Esophagus muscularis mucosa (tissue), 4 donors: ENCODE measurements at regions not wholly inside any gene's neighbourhood (a gene's known extent, or its start where the extent isn't known, plus 50 kb on each side); places are given as distances from the start of the nearest gene placed in this dataset.

ENCODE experiments used
- DNase-seq: peaks from one replicate; pipeline ENCODE4 v3.0.0-alpha.2; 2017; ENCODE audit errors: extremely low spot score
- H3K27ac ChIP-seq, 4 donors: fragments of 200-600 bp; sonication (generic); replicated peaks in 1 of 4; 1 replicate in 3 of 4; 2 replicates in 1 of 4; pipeline ENCODE4 v1.5.1; 2016 to 2019; ENCODE audit warnings: mild to moderate bottlenecking in 1 of 4
- H3K27me3 ChIP-seq, 4 donors: fragments of 200-600 bp; sonication (generic); one replicate each; pipeline versions ENCODE4 v1.5.1 to v1.6.0; 2016 to 2019
- H3K36me3 ChIP-seq, 4 donors: fragments of 200-600 bp; sonication (generic); one replicate each; pipeline ENCODE4 v1.5.1; 2016 to 2019
- H3K4me1 ChIP-seq, 4 donors: fragments of 200-600 bp; sonication (generic); one replicate each; pipeline ENCODE4 v1.5.1; 2016 to 2019
- H3K4me3 ChIP-seq, 4 donors: fragments of 200-600 bp; sonication (generic); 1 replicate in 2 of 4; 2 replicates in 2 of 4; pipeline ENCODE4 v1.5.1; 2016 to 2019; ENCODE audit warnings: mild to moderate bottlenecking in 4 of 4, moderate library complexity in 1 of 4
- H3K9me3 ChIP-seq, 4 donors: fragments of 200-600 bp; sonication (generic); 1 replicate in 3 of 4; 2 replicates in 1 of 4; pipeline ENCODE4 v1.5.1; 2016 to 2019
- EP300 ChIP-seq: sonication (generic); formaldehyde crosslinking; IDR thresholded peaks from one replicate; pipeline ENCODE4 v1.6.1; 2017; ENCODE audit warnings: antibody characterized with exemption
- POLR2A ChIP-seq: fragments of 450-650 bp; IDR thresholded peaks from one replicate; pipeline ENCODE4 v1.6.1; 2017; ENCODE audit warnings: antibody characterized with exemption, moderate library complexity, mild to moderate bottlenecking, low read depth
- POLR2AphosphoS5 ChIP-seq, 2 donors: sonication (generic); formaldehyde crosslinking; IDR thresholded peaks; one replicate each; pipeline ENCODE4 v1.6.1; 2017; ENCODE audit warnings: antibody characterized with exemption in 2 of 2
- WGBS: methylation state at CpG from one replicate; pipeline ENCODE4 v1.1.5; 2018; 5-methylcytosine and 5-hydroxymethylcytosine counted together
- intact Hi-C: fragments of 100-400 bp; cut with DNase I; formaldehyde crosslinking; loops from one replicate; pipeline ENCODE4 v1.15.1; 2023
- TF ChIP-seq, protein P1 (sequence below), 3 experiments: fragments of 200-600 bp in 2 of 3; fragments of 450-650 bp in 1 of 3; sonication (generic) in 2 of 3; IDR thresholded peaks; one replicate each; pipeline ENCODE4 v1.5.1; 2017 to 2019; ENCODE audit warnings: antibody characterized with exemption in 3 of 3, mild to moderate bottlenecking in 2 of 3, moderate library complexity in 1 of 3

DNA sequence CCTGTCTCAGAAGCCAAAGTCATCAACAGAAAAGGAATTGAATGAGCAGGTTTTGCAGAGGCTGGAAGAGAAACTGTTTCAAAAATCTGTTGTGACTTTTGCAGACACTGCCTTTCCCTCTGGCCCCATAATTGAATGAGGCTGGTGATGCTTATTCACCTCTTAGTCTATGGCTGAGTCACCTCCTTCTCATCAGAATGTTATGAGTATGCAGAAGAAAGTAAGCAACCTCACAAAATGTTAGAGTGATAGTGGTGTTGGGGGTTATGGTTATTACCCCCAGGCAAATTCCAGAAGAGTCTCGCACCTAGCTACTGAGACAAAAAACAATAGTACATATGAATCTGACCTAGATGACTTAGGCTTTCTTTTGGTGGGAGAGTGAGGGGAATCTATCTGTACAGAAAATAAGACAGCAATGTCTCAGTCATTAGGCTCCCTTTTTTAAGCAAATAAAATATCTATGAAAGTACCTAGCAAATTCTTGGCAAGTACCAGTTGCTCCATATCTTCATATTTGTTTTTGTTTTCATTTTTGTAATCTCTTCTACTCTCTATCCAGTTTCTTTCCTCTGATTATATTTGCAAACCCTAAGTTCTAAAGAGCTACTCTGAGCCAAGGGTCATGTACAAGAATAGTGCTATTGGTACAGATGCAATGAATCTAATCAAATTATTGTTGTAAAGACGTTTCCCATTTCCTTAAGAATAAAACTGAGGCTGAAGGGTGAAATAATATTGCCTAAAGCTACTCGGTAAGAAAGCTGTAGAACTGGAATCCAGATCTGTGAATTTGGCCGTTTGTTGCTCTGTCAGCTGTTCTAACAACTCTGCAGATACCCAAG, 498.1 kb upstream of the TNC start:
- no peaks in the 10 kb centered on the region for H3K4me1 ChIP-seq
- H3K27me3 ChIP-seq, result peaks cover 0 to 4% (median 0%) of the 10 kb centered on the region in 4 donors
- peaks cover 0 to 6% (median 0%) of the 10 kb centered on the region in 4 donors for H3K9me3 ChIP-seq
- DNase-seq, result no peak
- intact Hi-C loops, result no loop called here
- H3K27ac ChIP-seq, result no peak overlapping the region
- H3K4me3 ChIP-seq, result no peak overlapping the region
- TF ChIP-seq EP300 (no peak), POLR2AphosphoS5 (IDR thresholded peaks at IDR 0.05) (no peak), POLR2A (no peak)
- TF ChIP-seq, protein P1, sequence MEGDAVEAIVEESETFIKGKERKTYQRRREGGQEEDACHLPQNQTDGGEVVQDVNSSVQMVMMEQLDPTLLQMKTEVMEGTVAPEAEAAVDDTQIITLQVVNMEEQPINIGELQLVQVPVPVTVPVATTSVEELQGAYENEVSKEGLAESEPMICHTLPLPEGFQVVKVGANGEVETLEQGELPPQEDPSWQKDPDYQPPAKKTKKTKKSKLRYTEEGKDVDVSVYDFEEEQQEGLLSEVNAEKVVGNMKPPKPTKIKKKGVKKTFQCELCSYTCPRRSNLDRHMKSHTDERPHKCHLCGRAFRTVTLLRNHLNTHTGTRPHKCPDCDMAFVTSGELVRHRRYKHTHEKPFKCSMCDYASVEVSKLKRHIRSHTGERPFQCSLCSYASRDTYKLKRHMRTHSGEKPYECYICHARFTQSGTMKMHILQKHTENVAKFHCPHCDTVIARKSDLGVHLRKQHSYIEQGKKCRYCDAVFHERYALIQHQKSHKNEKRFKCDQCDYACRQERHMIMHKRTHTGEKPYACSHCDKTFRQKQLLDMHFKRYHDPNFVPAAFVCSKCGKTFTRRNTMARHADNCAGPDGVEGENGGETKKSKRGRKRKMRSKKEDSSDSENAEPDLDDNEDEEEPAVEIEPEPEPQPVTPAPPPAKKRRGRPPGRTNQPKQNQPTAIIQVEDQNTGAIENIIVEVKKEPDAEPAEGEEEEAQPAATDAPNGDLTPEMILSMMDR (IDR thresholded peaks at IDR 0.05), result no peak
- WGBS, result 73% methylated on average over 4 of the region's 4 CpGs
- no peaks in the 10 kb centered on the region for H3K36me3 ChIP-seq

DNA sequence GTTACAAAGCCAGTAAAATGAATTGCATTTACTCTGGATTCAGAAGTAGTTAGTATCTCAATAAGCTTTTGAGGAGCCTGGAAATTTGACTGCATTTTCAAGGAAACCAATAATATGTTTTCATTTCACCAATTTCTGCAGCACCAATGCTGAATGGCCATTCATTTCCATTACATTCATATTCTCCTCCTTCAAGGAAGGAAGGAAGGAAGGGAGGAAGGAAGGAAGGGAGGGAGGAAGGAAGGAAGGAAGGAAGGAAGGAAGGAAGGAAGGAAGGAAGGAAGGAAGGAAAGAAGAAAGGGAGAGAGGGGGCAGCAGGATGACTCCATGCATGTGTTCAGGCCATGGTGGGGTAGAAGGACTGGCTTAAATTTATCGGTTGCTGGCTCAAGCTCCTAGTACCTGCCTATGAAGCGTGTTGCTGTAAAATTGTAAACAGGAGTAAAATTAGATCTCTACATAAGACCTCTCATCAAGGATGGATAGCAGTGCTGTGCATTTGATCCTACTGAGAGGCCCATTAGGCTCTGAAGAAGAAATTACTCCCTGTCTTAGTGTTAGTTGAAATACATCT, 498.8 kb upstream of the TNC start:
- Histone ChIP-seq H3K9me3 (peaks cover 0 to 6% (median under 1%) of the 10 kb centered on the region in 4 donors), H3K27me3 (peaks cover 0 to 4% (median 0%) of the 10 kb centered on the region in 4 donors), H3K4me3 (no peak overlapping the region), H3K4me1 (no peaks in the 10 kb centered on the region), H3K36me3 (no peaks in the 10 kb centered on the region), H3K27ac (no peak overlapping the region)
- WGBS, result 94% methylated on average over 2 of the region's 2 CpGs
- TF ChIP-seq POLR2AphosphoS5 (IDR thresholded peaks at IDR 0.05) (no peak), POLR2A (no peak), EP300 (no peak)
- TF ChIP-seq, protein P1 (IDR thresholded peaks at IDR 0.05), result no peak
- intact Hi-C loops, result no loop called here
- DNase-seq, result no peak

DNA sequence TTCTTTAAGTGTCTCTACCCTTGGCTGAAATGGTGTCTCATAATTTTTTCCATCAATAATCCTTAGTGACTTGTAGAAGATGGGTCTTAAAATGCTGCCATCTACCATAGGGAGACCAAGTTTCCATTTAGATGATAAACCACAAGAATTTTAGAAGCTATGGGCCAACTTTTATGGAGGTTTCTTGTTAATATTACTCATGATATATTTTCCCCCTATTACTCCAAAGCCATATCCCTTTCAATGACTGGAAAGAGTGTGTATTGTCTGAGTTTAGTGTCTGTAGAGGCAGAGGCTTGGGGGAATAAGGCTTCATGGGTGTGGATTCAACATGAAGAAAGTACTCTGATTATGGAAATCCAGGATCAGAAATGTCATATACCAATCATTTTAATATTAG, 507.3 kb upstream of the TNC start:
- no peaks in the 10 kb centered on the region for H3K4me1 ChIP-seq
- H3K27ac ChIP-seq, result no peak overlapping the region
- H3K36me3 ChIP-seq, result no peaks in the 10 kb centered on the region
- TF ChIP-seq POLR2AphosphoS5 (IDR thresholded peaks at IDR 0.05) (no peak), EP300 (no peak), POLR2A (no peak)
- TF ChIP-seq, protein P1 (IDR thresholded peaks at IDR 0.05), result no peak
- intact Hi-C loops, result no loop called here
- no peaks in the 10 kb centered on the region for H3K27me3 ChIP-seq
- DNase-seq, result peak; percentile 5
- no peak overlapping the region for H3K4me3 ChIP-seq
- H3K9me3 ChIP-seq, result peaks cover 0 to 9% (median 6%) of the 10 kb centered on the region in 4 donors

DNA sequence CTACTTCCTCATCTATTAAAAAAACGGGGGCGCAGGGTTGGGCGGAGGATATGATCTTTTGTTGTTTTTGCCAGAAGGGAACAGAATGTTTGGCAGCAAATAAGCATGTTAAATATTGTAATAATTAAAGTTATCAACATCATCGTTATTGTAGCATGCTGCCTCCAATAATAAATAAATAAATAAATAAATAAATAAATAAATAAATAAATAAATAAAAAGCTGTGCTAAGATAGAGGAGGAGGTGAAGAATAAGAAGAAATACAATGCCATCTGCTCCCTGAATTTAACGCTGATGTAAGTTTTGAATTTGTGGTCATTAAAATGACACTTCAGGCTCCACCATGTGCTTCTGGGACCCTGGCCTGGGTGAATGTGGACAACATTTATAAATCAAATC, 508.0 kb upstream of the TNC start:
- no peak overlapping the region for H3K27ac ChIP-seq
- H3K27me3 ChIP-seq, result no peaks in the 10 kb centered on the region
- no peaks in the 10 kb centered on the region for H3K36me3 ChIP-seq
- DNase-seq, result peak; percentile 3
- peaks cover 0 to 9% (median 6%) of the 10 kb centered on the region in 4 donors for H3K9me3 ChIP-seq
- no peak overlapping the region for H3K4me3 ChIP-seq
- intact Hi-C loops, result no loop called here
- WGBS, result 91% methylated on average over 5 of the region's 5 CpGs
- no peak for TF ChIP-seq EP300
- TF ChIP-seq POLR2A, result no peak
- TF ChIP-seq POLR2AphosphoS5 (IDR thresholded peaks at IDR 0.05), result no peak
- TF ChIP-seq, protein P1 (IDR thresholded peaks at IDR 0.05), result no peak
- H3K4me1 ChIP-seq, result no peaks in the 10 kb centered on the region
